ENCODE measurements at regions not wholly inside any gene's neighbourhood (a gene's known extent, or its start where the extent isn't known, plus 50 kb on each side); places are given as distances from the start of the nearest gene placed in this dataset.
"Not testable (repeated sequence)": the region's sequence is repeated elsewhere in the genome, so short reads cannot be mapped to it uniquely, and the experiment has no call there.

DNA sequence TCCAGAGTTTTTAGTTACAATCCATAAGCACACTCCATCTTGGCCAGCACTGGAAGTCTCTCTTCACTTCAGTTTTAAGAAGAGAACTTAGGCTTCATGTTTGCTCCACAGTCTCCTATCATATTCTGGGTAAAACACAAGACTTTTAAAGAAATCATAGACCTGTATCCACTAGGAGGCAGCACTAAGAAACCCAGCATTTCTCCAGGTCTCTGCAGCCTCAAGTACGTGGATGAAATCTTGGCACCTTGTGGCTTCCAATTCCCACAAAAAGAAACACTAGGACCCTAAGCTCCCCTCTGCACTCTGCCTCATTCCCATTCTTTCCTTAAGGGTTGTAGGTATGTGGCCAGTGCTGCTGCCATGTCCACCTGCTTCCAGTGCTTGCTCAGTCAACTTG lies 367.3 kb upstream of the CASK start:
- no peak for DNase-seq

DNA sequence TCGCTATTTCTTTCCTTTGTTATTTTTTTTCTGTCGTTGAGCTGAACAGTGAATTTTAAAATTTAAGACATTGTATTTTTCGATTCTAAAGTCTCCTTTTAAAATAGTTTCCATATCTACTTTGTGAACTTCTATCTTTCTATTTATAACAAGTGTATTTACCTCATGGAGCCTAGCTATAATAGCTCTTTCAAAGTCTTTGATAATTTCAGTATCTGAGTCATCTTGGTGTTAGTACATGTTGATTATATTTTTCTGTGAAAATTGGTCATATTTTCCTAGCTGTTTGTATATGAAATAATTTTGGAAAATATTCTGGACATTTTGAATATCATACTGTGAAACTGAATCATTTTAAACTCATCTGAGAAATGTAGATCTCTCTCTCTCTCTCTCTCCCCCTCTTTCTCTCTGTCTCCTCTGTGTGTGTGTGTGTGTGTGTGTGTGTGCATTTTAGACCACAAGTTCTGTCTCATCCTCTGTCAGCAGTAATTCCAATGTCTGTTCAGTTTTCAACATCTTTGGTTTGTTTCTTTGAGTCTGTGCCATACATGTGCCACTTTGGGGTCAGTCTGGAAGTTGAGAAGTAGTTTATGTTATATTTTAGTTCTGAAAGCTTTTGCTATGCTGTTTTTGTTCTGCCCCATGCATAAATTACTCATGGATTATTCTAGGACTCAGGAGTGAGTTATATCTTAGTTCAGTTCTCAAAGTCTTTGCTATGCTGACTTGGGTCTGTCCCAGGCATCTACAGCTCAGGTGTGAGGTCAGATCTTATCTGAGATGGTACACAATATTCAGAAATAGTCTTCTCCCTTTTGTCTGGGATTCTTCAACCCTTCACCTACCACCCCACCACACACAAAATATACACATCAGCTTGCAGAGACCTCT lies 366.4 kb upstream of the CASK start:
- DNase-seq = no peak

DNA sequence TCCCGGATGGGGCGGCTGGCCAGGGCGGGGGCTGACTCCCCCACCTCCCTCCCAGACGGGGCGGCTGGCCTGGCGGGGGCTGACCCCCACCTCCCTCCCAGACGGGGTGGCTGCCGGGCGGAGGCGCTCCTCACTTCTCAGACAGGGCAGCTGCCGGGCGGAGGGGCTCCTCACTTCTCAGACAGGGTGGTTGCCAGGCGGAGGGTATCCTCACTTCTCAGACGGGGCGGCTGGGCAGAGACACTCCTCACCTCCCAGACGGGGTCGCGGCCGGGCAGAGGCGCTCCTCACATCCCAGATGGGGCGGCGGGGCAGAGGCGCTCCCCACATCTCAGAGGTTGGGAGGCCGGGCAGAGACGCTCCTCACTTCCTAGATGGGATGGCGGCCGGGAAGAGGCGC lies 362.3 kb upstream of the CASK start:
- DNase-seq = not testable (repeated sequence)

DNA sequence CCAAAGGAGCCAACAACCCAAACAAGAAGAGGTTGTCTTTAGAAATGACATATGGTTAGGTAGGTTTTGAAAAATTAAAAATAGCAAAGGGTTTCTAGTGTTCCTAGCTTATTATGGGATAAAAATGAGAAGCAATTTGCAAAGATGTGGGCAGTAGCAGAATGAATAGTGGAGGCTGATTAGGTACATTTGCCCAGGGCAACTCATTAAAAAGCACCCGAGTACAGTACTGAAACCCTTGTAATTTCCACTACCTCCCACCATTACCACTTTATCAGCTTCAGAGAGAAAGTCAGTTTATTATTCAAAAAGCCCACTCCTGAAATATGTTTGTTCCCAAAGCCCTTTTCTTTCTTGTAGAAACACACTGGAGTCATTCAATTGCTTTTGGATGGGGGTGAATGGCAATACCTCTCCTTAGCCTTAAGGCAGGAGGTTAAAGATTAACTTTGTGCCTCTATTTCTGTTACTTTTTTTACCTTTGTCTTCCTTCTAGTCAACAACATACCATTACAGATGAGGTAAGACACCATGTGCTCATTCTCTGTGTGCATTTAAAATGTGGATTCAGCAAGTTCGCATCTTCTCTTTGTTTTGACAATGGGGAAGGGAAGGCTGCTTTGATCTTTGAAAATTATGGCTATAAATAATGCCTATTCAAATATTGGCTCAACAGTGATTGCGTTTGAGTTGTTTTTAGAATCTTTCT lies 353.8 kb upstream of the CASK start:
- DNase-seq = peak in 1 of 3 experiments; percentile 18

DNA sequence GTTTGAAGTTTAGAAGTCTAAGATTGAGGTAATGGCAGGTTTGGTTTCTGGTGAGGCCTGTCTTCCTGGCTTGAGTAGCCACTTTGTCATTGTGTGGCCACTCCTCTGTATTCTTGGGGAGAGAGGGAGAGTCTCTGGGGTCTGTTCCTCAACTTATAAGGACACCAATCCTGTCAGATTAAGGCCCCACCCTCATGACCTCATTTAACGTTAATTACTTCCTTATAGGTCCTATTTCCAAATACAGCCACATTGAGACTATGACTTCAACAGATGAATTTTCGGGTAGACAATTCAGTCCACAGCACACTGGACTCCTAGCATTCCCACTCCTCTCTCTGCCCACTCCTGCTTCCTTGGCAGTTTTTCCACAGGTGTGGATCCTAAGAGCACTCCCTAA lies 350.8 kb upstream of the CASK start:
- DNase-seq = no peak

DNA sequence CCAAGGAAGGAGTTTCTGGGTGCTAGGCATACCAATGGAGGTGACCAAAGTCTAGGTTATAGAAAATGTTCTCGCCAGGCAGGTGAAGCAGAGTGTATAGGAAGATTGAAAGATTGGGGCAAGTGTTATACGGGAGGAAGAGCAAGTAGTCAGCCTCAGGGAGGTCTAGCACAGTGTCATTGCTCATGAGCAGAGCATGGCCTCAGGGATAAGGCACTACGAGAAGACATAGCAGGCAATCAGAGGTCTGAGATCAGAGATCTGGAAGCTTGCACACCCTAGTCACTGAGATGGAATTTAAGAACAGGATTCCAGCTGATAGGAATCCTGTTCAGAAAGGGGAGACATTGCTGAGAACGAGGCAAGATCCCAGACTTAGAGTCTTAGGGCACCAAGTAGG lies 350.0 kb upstream of the CASK start:
- DNase-seq = no peak

DNA sequence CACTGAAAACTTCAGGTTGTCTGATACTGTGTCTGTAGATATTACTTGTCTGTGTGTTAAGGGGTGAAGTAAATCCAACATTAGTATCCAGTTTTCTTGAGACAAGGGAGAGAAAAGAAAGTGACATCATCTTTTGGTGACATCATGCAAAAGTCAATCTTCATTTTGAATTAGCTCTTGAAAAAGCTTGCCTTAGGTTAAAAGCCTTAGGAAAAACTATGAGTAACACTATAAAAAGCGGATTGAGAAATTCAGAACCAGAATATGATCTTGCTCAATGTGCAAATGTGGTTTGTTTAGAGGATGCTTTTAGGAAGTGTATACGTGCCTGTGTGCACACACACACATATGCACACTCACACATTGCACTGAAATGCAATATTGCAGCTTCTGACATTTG lies 345.8 kb upstream of the CASK start:
- DNase-seq = no peak

DNA sequence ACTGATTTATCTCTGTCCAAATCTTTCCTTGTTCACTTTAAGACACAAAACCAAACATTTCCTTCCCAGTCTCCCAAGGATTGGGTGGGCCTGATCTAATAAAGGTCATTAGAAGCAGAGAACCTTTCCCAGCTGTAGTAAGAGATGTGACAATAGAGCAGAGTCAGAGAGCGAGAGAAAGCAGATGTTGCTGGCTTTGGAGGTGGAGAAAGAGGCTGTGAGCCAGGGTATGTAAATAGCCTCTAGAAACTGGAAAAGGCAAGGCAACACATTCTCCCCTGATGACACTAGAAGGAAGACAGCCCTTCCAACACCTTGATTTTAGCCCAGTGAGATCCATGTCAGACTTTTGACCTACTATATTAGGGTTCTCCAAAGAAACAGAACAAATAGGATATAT lies 337.5 kb upstream of the CASK start:
- DNase-seq = no peak

DNA sequence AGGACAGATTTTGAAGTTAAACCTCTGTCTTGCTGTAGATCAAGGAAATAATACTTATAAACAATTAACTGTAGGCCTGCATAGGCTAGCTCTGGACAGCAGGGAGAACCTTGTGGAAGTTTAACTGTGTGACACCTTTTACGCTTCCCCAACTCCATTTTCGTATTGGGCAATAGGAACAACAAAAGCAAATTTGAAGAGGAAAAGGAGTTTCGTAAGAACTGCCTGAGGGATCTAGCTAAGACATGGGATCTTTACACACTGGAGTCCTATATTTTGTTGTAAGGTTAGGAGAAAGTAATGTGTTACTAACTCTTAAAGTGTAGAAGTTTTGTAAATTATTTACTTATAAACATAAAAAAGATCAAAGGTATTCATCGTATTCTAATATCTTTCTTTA lies 324.9 kb upstream of the CASK start:
- no peak for DNase-seq

DNA sequence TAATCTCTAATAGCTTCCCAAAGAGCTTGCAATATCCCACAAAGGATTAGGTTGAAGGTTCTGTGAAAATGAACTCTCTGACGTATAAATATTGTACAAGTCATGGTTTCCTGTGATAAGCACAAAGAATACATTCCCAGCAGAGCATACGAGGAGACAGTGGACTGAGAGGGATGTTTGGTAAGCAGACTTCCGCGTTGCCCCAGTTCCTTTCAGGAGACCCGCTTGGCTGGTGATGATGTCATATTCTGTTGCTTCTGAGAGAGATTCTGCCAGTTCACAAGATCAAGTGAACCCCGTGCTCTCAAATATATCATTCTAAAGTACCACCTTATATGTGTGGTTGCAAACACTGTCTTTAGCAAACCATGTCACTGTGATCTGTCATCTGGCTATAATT lies 323.9 kb upstream of the CASK start:
- peak in 1 of 3 experiments; percentile 32 for DNase-seq

DNA sequence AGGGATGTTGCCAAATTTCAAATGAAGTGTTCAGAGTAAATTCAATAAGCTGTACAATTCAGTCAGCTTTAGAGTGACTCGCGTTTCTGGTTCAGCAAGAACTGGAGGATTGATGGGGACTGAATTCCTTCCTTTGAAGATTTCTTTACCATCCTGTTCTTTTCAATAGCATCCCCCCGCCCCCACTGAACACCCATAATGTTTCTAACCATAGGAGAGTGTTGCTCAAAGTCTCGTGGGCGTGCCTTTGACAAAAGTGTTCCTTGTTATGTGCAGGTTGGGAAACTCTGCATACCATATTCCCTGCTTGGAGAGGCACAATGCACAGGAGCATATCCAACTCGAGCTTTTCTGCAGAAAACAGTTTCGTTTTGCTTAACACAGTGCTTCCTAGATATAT lies 323.5 kb upstream of the CASK start:
- peak in 1 of 3 experiments; percentile 32 for DNase-seq

DNA sequence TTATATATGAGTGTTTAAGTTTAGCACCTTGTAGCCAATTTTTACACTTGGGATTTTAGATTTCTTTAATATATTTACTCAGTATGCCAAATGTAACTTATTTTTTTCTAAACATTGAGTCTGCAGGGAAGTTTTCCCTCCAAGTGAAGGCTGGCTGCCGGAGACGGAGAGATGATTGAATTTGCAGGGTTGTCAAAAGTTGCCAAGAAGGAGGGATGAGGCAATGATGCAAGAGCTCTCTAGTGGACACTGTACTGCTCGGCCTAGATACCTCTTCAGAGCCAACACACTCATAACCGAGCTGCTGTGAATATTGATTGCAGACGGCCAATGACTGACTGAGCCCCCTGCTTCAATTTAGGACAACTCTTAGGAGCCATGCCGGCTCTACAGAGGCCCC lies 318.6 kb upstream of the CASK start:
- no peak for DNase-seq

DNA sequence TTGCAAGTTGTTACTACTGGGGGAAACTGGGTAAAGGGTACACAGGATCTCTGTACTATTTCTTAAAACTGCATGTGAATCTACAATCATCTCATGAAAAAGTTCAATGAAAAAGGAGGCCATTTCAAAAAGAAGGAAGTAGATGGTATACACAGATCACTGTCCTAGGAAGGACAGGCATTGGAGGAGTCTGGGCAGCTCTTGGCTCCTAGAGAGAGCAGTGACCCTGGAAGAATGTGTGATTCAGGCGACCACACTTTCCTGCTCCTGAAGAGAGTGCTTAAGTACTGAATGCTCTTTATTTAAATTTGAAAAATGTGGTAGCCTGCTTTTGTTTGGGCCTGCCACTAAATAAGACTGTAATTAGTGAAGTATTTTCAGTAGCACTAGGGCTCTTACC lies 318.1 kb upstream of the CASK start:
- no peak for DNase-seq

DNA sequence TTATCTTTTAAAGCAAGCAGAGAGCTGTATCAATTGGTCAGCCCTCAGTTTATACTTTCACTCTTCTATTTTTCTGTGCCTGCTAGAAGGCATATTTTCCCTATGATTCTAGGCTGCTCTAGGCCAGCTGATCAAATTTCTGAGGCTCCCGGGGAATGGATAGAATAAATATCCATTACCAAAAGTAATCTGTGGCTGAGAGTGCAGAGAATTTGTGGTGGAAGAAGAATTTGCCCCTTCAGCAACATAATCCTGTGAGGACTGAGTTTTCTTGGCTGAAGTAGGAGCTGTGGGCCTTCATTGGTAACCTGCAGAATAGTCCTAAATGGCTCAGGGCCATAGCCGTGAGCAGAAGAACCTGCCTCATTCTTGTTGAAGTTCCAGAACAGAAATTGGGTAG lies 314.6 kb upstream of the CASK start:
- DNase-seq = no peak

DNA sequence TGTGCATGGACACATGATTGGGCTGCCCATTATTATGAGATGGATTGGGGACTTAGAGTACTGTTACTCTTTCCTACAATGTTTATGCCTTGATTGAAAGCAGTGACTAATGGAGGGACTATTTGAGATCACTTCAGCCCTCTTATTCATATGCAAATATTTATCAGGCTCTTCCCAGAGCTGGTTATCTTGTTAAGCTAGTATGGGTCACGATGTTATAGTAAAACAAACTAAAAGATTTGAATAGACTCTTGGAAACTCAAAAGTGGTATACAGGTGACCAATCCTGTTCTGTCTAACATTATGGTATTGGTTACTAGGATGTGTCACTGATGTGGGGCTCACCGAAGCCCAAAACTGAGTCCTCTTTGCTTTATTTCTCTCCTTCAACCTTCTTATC lies 306.2 kb upstream of the CASK start:
- no peak for DNase-seq

DNA sequence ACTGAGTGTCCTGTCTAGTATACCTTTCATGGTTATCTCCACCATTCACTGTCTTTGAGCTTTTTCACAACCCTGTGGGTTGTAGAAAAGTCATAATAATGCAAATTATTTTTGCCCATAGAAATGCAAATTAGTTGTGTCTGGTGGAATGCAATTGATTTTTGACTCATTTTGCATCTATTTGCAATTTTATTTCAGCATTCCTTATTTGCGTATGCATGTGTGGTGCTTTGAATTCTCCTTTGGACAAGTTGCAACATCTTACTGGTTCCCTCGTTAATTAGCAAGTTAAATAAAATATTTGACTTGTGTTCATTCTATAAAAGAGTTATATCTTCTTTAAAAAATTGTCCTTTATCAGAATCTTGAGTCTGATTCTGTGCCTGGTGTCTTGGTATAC lies 297.3 kb upstream of the CASK start:
- no peak for DNase-seq

DNA sequence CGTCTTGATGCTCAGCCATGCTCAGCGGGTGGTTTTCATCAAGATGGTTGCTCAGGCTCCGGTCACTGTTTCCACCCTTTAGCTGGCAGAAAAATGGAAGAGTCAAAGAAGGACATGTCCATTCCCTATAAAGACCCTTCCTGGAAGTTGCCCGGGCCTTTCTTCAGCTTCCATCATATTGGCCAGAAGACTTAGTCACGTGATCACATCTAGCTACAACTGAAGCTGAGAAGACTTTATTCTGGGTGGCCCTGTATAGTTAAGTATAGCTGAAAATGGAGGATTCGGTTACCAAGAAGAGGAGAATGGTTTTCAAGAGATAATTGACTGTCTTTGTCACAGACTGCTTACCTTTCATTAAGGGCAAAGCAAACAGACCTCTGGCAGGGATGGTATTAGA lies 296.7 kb upstream of the CASK start:
- DNase-seq = peak in 1 of 3 experiments; percentile 24

DNA sequence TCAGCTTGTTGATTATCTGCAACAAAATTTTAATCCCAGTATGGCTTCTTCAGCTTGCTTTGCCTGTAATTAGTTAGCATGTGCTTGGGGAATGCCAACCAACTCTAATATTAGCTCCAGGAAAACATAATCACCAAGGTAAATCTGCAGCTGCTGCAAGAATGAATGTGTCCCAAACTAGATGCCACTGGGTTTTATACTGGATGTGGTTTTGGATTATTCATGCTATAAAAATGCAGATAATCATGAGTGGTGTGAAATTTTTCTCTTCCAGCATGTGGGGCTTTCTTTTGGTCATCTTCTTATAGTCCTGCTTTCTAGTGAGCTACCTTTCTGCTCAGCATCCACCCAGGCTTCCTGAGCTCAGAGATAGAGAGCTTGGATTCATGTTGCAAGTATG lies 295.9 kb upstream of the CASK start:
- no peak for DNase-seq

DNA sequence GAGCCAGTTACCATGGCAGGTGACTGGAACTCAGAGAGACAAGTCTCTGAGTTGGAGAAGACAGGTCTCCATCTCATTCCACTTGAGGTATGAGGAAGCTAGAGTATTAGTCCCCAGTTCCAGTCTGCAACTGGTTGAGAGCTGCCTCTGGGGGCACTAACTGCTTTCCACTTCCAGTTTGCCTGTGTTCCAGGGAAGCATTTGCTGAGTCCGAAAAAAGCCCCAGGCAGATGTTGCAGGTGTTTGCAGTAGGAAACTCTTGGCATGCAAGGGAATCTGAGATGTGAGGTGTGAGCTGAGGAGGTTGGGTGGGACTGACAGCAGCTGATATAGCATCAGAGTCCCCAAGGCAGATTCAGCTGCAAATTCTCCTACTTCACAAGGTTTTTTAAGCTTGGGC lies 272.2 kb upstream of the CASK start:
- no peak for DNase-seq

DNA sequence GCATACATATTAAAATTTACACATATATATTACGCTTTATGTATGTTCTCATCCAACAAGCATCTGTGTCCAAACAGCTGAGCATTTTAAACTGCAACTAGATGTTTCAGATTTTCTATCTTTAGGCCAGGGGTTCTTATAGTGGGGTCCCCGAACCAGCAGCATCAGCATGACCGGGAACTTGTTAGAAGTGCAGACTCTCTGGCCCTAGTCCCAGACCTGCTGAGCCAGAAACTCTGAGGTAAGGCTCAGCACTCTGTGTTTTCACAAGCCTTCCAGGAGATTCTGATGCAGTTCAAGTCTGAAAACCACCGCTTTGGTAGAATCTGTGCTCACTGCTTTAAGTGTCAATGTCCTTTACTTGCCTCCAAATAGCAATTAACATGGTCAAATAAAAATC lies 266.2 kb upstream of the CASK start:
- no peak for DNase-seq

DNA sequence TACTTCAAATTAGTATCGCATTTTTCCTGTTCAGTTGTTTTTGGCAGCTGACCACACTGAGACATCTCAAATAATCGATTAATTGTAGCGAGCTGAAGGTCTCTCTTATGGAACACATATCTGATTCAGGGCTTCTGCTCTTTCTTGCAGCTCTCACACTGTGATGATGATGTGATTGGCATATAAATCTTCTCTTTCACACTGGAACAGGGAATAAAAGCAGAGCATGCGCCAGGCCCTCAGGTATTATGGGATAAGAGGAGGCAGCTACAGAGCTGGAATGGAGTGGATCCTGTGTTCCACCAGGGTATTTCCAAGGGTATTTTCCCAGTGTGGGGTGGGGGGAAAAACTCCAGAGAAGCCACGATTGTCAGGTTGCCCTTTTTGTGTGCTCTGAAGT lies 265.4 kb upstream of the CASK start:
- DNase-seq = no peak

DNA sequence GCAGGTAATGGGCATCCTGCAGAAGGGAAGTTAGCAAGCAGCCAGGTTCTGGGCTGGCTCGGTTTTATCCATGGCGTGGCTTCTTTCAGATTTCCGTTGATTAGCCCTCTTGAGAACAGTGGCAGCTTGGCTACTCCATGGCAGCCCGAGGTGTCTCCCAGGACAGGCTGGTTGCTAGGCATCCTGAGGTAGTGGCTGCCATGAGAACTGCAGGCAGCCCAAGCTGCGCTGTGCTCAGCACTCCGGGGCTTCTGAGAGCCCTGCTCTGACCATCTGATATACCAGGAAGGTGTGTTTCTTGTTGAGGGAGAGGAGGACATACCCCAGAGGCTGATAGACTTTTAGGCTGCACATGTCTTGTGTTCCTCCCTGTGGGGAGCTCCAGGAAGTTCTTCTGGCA lies 253.4 kb upstream of the CASK start:
- peak in 2 of 3 experiments; percentile 19 to 44 for DNase-seq

DNA sequence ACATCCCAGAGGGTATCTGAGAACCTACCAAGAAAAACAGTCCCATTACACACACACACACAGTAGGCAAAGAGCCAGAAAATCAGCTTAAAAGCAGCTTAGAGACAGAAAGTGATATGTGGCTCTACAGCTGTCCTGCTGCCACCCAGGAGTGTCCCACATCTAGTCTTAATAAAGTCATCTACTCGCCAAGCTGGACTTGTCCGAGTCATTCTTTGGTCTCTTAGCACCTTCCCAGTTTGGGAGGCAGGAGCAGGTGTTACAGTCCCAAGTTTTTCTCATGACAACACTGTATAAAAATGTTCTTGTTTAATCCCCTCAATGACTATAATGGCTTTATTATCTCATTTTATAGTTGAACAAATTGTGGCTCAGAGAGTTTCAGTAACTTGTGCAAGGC lies 252.5 kb upstream of the CASK start:
- no peak for DNase-seq

DNA sequence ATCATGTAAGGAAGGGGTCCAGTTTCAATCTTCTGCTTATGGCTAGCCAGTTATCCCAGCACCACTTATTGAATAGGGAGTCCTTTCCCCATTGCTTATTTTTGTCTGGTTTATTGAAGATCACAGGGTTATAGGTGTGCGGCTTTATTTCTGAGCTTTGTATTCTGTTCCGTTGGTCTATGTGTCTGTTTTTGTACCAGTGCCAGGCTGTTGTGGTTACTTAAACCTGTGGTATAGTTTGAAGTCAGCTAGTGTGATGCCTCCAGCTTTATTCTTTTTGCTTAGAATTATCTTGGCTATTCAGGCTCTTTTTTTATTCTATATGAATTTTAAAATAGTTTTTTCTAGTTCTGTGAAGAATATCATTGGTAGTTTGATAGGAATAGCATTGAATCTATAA lies 234.6 kb upstream of the CASK start:
- not testable (repeated sequence) for DNase-seq

DNA sequence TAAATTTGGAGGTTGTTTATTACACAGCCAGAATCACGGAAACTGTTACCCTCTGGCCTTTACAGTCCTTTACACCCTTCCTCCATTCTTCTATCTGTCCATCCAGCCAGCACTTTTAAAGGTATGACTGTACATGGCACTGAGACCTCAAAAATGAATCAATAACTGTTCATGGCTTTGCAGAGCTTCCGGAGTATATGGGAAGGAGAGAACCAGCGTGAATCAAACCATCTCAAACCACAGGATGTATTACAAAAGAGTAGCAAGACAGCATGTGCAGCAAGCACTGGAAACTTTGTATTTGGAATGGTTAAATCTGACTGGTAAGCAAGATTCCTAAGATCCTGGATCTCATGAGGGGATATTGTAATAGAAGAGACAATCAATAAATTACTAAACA lies 228.5 kb upstream of the CASK start:
- DNase-seq = no peak
